Activated T-cell treated with anti-CD3 and anti-CD28 coated beads for 4 hours (primary cell): ENCODE measurements at regions not wholly inside any gene's neighbourhood (a gene's known extent, or its start where the extent isn't known, plus 50 kb on each side); places are given as distances from the start of the nearest gene placed in this dataset.

ENCODE experiments used
- DNase-seq: peaks from one replicate; pipeline ENCODE4 v3.0.0-alpha.2; 2020

DNA sequence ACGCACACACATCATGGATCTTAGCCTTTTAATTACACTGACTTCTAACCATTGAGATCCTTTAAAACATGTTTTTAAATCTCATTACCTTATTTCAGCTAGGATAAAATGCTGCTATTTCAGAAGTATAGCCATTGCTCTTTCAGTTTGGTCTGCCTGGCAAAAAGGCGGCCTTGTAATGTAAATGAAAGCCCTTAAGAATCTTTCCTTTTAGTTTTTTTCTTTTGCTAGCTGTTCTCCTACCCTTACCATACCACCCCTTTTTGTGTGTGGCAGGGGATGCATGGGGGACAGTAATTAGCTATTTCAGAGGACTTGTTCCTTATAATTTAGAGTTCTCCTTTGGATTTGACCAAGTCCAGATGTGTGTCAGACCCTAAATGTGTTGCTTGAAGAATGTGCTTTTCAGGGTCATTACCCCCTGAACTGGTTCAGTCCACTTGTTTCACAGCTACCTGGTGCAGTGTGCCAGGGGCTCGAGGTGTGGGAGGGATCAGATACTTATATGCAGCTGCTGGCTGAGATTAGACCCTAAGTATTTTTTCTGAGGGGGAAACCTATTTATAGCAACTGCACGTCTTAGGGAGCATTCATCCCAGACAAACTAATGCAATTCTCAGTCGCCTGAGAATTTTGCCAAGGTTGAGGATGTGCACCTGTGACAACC lies 986.8 kb downstream of the NLGN4Y start:
- DNase-seq, result no peak

DNA sequence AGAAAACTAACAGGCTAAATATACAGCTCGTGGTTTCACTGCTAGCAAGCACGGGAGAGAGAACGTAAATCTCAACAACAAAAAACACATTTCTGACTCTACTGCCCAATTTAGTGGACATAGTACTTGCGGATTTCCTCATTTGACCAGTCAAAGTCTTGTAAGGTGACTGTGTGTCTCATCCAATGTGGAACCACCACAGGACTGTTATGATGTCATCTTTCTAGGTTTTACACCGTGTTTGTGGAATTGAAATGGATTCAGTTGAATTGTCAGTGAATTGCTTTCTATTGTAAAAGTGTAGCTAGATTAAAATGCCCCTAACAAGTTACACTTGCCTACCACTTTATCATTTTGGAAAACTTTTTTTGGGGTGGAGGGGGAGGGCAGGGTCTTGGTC lies 1010.8 kb downstream of the NLGN4Y start:
- DNase-seq, result no peak

DNA sequence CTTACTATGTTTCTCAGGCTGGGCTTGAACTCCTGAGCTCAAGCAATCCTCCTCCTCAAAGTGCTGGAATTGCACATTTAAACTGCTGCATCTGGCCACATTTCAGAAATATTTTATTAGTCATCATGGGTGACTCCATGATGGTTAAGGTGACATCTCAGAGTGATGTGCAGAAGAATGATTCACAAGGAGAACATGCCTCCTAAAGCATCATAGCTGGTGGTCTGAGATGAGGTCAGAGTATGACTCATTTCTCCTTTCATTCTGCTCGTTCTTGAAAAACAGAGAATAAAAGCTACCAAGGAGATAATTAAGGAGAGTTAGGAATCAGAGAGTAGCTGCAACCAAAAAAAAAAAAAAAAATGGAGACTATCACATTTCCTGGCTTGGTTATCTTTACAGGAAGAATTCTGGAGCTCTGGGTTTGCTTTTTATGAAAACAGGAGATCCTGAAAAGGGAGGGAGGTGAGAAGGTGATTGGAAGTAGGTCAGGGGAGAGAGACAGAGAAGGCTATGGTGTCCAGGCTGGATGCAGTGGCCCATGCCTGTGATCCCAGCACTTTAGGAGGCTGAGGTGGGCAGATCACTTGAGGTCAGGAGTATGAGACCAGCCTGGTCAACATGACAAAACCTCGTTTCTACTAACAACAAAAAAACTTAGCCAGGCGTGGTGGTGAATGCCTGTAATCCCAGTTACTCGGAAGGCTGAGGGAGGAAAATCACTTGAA lies 1011.6 kb downstream of the NLGN4Y start:
- no peak for DNase-seq

- DNase-seq, result no peak
Measured at GRCh38 chrY:15540516-15540915, 1016.2 kb downstream of the NLGN4Y start.

GRCh38 chrY:15546177-15546754 lies 1021.9 kb downstream of the NLGN4Y start:
- no peak for DNase-seq

DNA sequence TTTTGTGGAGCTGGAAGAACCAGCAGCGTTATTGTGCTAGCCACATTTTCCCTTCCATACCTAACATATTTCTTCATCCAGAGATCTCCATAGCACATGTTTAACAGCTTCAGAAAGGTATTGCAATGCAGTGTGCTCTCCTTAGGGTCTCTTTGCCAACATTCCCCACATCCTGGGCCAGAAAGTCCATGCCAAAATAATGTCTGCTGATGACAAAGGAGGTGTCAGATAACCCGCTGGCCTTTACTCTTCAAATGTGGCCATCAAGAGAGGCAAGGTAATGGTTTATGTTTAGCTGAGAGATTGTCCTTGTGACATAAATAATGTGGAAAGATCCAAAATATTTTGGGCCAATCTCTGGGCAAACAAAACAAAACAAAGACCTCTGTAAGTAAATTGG lies 1027.7 kb downstream of the NLGN4Y start:
- DNase-seq, result no peak

- no peak for DNase-seq
Measured at GRCh38 chrY:15554991-15555390, 1030.7 kb downstream of the NLGN4Y start.

- no peak for DNase-seq
Measured at GRCh38 chrY:15559169-15559568, 1034.8 kb downstream of the NLGN4Y start.

DNA sequence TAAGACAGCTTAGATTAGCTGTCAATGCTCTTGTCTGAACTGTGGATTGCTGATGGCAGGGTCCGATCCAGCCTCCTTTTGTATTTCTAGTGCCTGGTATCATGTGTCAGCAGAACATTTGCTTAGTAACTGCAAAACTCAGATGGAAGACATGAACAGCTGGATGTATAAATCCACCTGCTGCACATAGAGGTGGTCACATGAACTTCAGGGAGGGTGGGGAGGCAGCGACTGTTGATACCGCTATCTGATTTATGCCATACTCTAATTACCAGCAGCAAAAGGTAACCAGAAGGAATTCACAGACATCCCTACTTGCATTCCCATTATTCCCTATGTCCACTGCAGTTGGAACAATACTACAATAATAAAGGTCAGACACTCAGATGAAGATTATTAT lies 1036.5 kb downstream of the NLGN4Y start:
- no peak for DNase-seq

- DNase-seq, result no peak
Measured at GRCh38 chrY:15561501-15562289, 1037.4 kb downstream of the NLGN4Y start.

DNA sequence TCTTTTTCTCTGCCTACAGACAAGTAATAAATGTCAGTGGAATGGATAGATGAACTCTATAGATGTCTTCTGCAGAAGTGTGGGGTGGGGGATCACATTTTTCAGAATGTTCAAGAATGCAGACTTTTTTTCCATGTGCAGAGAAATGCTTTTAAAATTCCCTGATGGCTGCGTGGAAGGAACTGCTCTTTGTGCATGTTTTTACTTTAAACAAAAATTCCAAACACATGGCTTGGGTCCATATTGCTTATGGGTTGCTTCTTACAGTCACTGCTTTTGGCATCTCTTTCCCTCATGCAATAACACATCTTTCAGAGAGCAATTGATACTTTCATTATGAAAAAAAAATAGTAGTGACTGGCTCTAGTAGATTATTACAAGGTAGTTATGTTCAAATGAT lies 1053.6 kb downstream of the NLGN4Y start:
- no peak for DNase-seq

GRCh38 chrY:15578761-15579160 lies 1054.4 kb downstream of the NLGN4Y start:
- DNase-seq, result no peak

DNA sequence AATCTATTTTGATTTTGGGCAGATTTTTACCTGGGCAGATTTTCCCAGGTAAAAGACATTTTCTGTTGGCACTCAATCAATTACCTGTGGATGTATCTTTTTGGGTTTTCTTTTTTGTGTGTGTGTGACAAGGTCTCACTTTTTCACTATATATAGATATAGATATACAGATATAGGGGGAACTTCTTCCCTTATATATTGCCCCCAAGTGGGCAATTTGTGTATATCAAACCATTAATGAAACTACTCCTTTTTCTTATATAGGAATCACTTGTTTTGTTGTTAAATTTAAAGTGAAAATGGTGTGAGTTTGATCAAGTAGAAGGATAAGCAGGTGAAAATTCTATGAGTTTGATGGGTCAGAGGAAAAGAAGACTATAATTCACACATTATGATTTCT lies 1054.9 kb downstream of the NLGN4Y start:
- no peak for DNase-seq

DNA sequence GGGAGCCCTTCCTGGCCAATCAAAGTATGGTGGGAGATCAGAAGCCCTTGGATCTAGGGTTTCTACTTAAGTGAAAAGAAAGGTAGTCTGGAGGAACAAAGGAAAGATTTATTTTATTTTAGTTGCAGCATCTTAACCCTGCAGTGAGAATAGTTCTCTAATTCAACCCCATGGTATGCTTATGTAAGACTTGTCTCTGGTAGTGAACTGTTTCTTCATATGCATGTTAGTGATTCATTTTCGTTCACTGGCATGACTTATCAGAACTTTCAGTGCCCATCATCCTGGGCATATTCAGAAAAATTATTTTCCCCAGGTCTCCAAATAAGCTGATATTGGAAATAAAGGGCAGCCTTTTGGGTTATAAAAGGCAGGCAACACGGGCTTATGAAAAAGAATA lies 1058.8 kb downstream of the NLGN4Y start:
- no peak for DNase-seq

DNA sequence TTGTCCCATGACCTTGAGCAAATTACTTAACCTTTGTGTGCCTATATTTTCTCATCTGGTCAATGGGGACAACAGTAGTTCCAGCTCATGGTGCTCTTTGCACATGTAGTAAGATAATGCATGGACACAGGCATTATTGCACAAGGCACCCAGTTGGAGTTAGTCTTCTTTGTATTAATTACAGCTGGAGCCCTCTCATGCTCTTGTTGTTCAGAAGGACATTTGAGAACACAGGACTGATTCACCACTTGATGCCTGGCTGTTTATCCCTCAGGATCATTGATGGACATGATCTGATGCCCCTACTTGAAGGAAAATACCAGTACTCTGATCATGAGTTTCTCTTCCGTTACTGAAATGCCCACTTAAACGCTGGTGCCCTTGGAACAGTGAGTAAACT lies 1068.6 kb downstream of the NLGN4Y start:
- DNase-seq, result no peak

GRCh38 chrY:15593476-15594160 lies 1069.3 kb downstream of the NLGN4Y start:
- DNase-seq, result no peak

GRCh38 chrY:15594179-15594578 lies 1069.8 kb downstream of the NLGN4Y start:
- no peak for DNase-seq

- no peak for DNase-seq
Measured at GRCh38 chrY:15600565-15600964, 1076.2 kb downstream of the NLGN4Y start.

DNA sequence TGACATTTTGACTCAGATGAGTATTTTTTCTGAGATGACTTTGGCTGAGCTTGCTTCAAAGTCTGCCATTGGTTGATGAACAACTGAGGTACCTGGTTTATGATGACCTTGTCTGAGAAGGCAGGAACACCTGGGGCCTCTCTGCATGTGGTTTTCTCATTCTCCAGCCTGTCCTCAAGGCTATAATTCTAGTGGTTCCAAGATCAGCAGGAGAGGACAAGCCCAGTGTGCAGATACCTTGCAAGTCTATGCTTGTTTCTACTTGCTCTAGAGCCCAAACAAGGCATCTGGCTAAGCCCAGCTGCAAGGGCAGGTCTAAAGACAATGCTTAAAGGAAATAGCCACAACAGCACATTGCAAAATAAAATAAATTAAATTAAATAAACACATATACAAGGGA lies 1100.0 kb downstream of the NLGN4Y start:
- no peak for DNase-seq

DNA sequence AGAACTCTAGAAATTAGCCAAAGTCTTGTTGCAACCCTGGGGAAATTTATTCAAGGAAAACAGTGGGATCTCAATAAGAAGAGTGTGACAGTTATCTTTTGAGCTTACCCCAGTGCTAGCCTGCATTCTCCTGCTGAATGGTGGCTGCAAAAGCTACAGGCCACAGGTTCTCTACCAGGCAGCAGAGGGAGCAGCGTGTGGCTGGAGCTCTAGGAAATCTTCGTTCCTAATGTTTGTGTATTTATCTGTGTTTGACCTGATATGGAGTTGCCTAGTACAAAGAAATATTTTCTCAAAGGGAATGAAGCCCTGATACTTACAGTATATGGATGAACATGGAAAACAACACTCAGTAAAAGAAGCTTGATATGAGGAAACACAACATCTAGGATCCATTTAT lies 1100.6 kb downstream of the NLGN4Y start:
- DNase-seq, result no peak

GRCh38 chrY:15648198-15648597 lies 1123.9 kb downstream of the NLGN4Y start:
- DNase-seq, result no peak

DNA sequence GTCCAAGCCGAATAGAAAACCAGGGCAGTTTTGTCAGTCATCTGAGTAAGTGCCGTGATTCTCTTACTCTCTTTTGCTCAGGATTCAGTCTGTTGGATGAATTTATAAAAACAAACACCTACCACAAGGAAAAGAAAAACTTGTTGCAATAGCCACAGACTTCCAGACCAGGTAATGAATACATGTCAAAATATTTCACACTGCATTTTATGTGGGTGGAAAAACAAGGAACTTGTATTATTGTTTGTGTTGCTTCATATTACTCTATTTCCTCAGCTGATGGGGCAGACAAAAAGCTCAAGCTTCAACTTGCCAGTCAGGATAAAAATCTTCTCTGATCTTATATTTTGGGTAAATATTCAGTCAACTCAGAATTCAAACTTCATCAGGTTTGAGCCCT lies 1125.7 kb downstream of the NLGN4Y start:
- no peak for DNase-seq

- no peak for DNase-seq
Measured at GRCh38 chrY:15688531-15688930, 1164.2 kb downstream of the NLGN4Y start.
